SKM-1 treated with dmso at 0.1 percent for 144 hours (cell line): ENCODE measurements at regions not wholly inside any gene's neighbourhood (a gene's known extent, or its start where the extent isn't known, plus 50 kb on each side); places are given as distances from the start of the nearest gene placed in this dataset.

Experiments used
- DNase-seq: peaks from one replicate; lab custom pipeline; 2025; ENCODE audit not compliant: unreplicated experiment; lab: John Stamatoyannopoulos, UW

DNA sequence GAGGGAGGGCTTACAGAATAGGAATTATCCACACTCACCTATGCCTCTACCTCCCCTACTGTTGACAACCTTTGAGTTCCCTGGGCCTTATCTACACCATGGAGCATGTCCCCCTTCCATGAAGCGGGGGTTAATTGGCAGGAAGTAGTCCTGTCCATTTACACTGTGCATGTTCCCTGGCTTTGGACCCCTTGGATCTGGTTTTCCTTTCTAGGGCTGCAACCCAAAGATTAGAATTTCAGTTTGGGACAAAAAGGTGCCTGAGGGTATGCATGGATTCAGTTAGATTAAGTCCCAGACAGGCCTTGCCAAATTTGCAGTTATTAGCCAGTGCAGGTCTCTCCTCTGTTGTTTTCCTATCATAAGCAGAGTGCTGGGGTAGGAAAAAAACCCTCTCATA is 180.3 kb downstream of the CMPK2 start:
- DNase-seq, result no peak

GRCh38 chr2:6692056-6692455 is 173.7 kb downstream of the CMPK2 start:
- DNase-seq, result no peak

- no peak for DNase-seq
These were observed 172.9 kb downstream of the CMPK2 start for GRCh38 chr2:6692819-6693218.

DNA sequence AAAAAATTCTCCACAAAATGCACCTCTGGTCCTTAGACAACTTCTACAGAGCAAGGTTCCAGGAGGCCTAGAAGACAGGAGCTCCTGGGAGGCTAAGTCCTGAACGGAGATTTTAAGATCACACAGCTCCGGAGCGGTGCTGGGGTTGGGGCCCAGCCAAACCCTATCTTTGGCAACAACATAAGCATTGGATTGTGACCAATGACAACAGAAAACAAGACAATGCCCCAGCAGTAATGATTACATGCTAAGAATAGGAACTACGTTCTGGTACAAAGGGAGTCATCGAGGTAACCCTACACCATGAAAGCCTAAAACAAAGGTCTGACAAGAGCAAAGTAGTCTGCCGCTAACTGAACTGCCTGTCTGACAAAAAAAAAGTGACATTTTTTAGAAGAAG is 171.2 kb downstream of the CMPK2 start:
- no peak for DNase-seq

- DNase-seq, result no peak
These were observed 165.4 kb downstream of the CMPK2 start for GRCh38 chr2:6700335-6700734.

DNA sequence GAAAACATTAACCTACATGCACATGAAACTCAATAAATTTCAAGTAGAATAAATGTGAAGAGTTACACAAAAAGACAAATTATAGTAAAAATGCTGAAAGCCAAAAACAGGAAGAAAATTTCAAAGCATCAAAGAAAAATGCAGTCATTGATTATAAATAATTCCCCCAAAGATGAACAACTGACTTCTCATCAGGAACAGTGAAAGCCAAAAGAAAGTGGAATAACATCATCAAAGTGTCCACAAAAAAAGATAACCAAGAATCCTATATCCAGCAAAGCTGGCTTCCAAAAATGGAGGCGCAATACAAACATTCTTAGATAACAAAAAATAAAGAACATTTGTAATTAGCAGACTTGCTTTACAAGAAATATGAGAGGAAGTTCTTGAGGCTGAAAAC is 161.6 kb downstream of the CMPK2 start:
- DNase-seq, result no peak

GRCh38 chr2:6721395-6721794 is 144.3 kb downstream of the CMPK2 start:
- no peak for DNase-seq

DNA sequence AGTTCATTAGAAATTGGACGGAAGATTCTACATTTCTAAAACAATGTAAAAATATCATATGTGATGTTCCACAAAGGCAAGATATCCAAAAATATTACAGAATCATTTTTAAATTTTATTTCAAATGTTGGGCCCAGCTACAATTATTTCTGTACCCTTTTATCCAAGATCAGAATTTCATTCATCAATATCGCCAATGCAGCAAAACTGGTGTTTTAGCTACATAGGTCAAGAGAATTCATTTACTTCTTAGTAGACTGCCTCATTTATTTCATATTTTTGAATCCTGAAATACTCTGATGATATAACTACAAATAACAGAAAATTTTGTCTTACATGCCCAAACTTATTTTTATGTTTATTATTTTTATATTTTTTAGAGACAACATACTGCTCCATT is 143.1 kb downstream of the CMPK2 start:
- DNase-seq, result no peak

- no peak for DNase-seq
These were observed 141.7 kb downstream of the CMPK2 start for GRCh38 chr2:6723865-6724604.

GRCh38 chr2:6724605-6725140 is 141.0 kb downstream of the CMPK2 start:
- no peak for DNase-seq

DNA sequence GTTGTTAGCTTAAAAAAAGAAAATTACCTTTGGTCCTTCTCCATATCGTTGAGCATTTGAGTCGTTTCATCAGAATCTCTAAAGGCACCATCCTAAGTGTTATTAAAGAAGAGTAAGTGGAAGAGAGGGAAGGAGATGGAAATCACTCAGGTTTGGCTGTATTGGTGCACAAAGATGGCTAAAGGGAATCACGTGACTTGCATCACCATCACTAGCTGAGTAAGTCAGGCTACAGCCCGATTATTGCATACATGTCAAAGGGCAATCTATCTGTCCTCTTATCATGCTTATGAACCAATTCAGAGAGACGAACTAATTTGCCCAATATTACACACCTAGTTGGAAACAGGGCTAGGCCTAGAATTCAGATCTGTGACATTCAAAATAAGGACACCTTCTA is 137.6 kb downstream of the CMPK2 start:
- no peak for DNase-seq

- no peak for DNase-seq
These were observed 135.7 kb downstream of the CMPK2 start for GRCh38 chr2:6730003-6730402.

GRCh38 chr2:6730649-6731532 is 134.8 kb downstream of the CMPK2 start:
- no peak for DNase-seq

DNA sequence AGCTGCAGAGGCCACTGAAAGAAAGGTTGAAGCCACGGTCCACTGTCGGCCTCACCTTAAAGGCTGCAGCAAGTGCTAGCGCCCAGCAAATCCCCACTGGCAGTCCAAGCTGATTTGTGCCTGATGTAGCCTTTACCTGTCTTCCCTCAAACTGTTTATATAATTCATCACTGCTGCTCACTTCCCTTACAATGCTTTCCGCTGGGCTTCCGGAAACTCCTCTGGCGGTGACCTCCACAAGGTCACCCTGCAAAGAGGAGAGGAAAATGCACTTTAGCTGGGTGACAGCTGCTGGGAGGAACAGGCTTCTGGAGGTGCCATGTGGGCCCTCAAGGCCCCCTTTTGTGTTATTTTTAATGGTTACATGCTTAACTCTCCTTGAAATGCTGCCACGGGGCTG is 126.2 kb downstream of the CMPK2 start:
- no peak for DNase-seq

DNA sequence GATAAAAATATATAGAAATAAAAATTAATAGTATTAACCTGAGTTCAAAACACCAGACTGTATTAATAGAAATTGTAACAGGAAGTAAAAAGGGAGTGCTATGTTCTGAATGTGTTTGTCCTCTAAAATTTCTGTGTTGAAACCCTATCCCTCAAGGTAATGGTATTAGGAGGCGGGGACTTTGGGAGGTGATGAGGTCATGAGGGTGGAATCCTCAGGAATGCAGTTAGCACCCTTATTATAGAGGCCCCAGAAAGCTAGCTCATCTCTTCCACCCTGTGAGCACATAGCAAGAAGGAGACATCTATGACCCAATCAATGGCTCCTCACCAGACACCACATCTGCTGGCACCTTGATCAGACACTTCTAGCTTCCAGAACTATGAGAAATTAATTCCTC is 124.5 kb downstream of the CMPK2 start:
- DNase-seq, result no peak

GRCh38 chr2:6744038-6744437 is 121.7 kb downstream of the CMPK2 start:
- no peak for DNase-seq

DNA sequence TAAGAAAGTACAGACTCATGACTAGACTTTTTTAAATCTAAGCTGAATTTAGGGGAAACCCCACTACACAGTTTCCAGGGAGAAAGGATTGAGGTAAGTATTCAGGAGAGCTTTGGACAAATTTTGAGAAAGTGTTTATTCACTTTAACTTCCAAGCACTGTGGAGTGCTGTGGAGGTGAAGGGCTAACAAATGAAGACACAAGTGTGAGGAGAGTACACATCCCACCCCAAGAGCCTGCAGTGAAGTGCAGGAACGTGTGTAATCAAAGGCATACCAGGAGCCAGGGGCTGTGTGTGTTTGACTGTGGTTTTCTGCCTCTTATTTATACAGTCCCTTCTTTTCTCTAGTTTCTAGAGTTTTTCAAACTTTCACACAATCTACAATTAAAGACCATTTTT is 118.3 kb downstream of the CMPK2 start:
- DNase-seq, result no peak

DNA sequence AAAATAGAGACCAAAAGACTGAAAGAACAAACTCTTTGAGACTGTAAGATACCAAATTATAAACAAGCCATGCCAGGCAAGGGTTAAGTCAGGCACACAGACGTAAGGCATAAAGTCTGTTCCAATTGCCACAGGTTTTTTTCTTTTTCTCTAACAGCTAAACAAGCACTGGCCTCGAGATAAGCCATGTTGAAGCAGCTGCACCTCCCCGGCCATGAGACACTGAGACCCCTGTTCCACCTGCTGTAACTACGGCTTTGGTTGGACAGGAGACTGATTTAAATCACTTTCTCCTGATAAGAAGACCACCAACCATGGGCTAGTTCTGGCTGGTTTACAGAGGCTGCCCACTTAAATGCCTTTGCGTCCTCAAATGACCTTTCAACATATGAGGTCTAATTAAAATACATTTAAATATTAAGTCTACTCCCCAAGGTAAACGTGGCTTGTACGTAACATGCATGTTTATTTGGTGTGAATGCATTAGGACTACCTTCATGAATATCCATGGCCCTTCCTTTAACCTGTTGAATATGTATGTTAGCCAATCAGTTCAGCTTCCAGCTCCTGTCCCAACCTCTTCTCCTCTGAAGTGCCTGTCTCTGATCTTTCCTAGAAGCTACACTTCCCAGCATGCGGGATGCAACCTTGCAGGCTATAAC is 117.2 kb downstream of the CMPK2 start:
- DNase-seq, result no peak

DNA sequence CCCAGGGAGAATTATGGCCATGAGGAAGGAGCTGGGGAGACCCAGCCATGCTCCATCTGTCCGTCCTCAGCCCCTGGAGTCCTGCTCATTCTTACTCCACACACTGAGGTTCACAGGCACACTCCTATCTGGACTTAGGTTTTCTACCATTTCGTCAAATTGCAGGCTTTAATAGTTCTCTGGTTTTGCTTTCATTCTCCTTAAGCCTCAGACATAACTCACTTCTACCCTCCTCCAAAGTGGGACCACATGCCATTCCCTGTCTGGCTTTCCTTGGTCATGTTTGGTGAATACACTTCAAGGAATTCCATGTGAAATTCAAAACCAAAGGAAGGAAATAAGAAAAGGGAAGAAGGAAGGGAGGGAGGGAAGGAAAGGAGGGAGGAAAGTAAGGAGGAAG is 115.7 kb downstream of the CMPK2 start:
- DNase-seq, result no peak

GRCh38 chr2:6750411-6751158 is 115.1 kb downstream of the CMPK2 start:
- no peak for DNase-seq

DNA sequence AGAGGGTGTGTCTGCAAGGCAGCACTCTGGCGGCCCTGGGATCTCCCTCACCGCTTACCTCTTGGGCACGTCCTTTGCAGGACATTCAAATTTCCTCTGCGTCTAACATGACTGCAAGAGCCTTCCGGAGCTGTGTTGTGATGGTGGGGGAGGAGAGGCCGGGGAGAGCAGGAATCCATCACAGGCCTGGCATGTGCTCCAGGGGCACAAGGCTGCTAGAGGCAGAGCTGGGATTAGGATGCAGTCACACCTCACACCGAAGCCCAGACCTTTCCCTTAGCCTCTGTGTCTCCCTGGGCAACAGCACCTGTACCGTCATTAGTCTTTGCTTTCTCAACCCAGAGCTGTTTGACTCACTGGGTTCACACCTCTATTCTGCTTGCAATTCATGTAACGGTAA is 111.3 kb downstream of the CMPK2 start:
- DNase-seq, result no peak
